ENCODE measurements at regions not wholly inside any gene's neighbourhood (a gene's known extent, or its start where the extent isn't known, plus 50 kb on each side); places are given as distances from the start of the nearest gene placed in this dataset.

- DNase-seq = no peak
These were observed 145.2 kb upstream of the AJAP1 start for GRCh38 chr1:4509206-4509605.

GRCh38 chr1:4510276-4510691 is 144.1 kb upstream of the AJAP1 start:
- DNase-seq = no peak

- no peak for DNase-seq
These were observed 143.0 kb upstream of the AJAP1 start for GRCh38 chr1:4511374-4511773.

GRCh38 chr1:4512636-4513035 is 141.8 kb upstream of the AJAP1 start:
- no peak for DNase-seq

GRCh38 chr1:4513685-4514084 is 140.7 kb upstream of the AJAP1 start:
- no peak for DNase-seq

GRCh38 chr1:4515727-4516289 is 138.6 kb upstream of the AJAP1 start:
- DNase-seq = no peak

- no peak for DNase-seq
These were observed 137.8 kb upstream of the AJAP1 start for GRCh38 chr1:4516596-4516995.

- DNase-seq = no peak
These were observed 137.0 kb upstream of the AJAP1 start for GRCh38 chr1:4517186-4517954.

GRCh38 chr1:4518621-4519020 is 135.8 kb upstream of the AJAP1 start:
- no peak for DNase-seq

- no peak for DNase-seq
These were observed 134.5 kb upstream of the AJAP1 start for GRCh38 chr1:4519954-4520353.

GRCh38 chr1:4523551-4523950 is 130.9 kb upstream of the AJAP1 start:
- no peak for DNase-seq

- no peak for DNase-seq
These were observed 127.7 kb upstream of the AJAP1 start for GRCh38 chr1:4526747-4527146.

GRCh38 chr1:4527819-4528218 is 126.6 kb upstream of the AJAP1 start:
- no peak for DNase-seq

GRCh38 chr1:4528590-4528989 is 125.8 kb upstream of the AJAP1 start:
- DNase-seq = no peak

GRCh38 chr1:4529446-4530165 is 124.8 kb upstream of the AJAP1 start:
- DNase-seq = no peak

GRCh38 chr1:4530166-4530785 is 124.1 kb upstream of the AJAP1 start:
- no peak for DNase-seq

- DNase-seq = no peak
These were observed 122.6 kb upstream of the AJAP1 start for GRCh38 chr1:4531842-4532241.

- no peak for DNase-seq
These were observed 121.8 kb upstream of the AJAP1 start for GRCh38 chr1:4532656-4533055.

- no peak for DNase-seq
These were observed 107.5 kb upstream of the AJAP1 start for GRCh38 chr1:4546911-4547310.

- DNase-seq = no peak
These were observed 104.5 kb upstream of the AJAP1 start for GRCh38 chr1:4549930-4550329.

- DNase-seq = no peak
These were observed 103.5 kb upstream of the AJAP1 start for GRCh38 chr1:4550941-4551340.

GRCh38 chr1:4551706-4552105 is 102.7 kb upstream of the AJAP1 start:
- DNase-seq = no peak

GRCh38 chr1:4553761-4554160 is 100.6 kb upstream of the AJAP1 start:
- no peak for DNase-seq
